ENCODE measurements at regions not wholly inside any gene's neighbourhood (a gene's known extent, or its start where the extent isn't known, plus 50 kb on each side); places are given as distances from the start of the nearest gene placed in this dataset.

- Histone ChIP-seq H3K9me1 (ENCODE audit: control insufficient read depth, extremely low read depth, insufficient read depth, low read length) (no peaks in the 10 kb centered on the region), H2AFZ (ENCODE audit: control insufficient read depth, low read length) (no peak overlapping the region)
Observed at GRCh38 chr9:134260801-134261200, 65.5 kb upstream of the RXRA start.

GRCh38 chr9:134262035-134262434 is 64.2 kb upstream of the RXRA start:
- Histone ChIP-seq H3K27ac (ENCODE audit: control insufficient read depth, insufficient read depth, low read length) (no peak overlapping the region), H3K27me3 (ENCODE audit: control insufficient read depth, extremely low read depth, insufficient read depth, low read length) (peaks cover 11% of the 10 kb centered on the region), H3K79me2 (ENCODE audit: control insufficient read depth, insufficient read depth, low read length) (no peaks in the 10 kb centered on the region), H3K36me3 (ENCODE audit: control insufficient read depth in 2 of 2, extremely low read depth in 1 of 2, insufficient read depth in 2 of 2, low read length in 2 of 2) (no peaks in the 10 kb centered on the region), H2AFZ (ENCODE audit: control insufficient read depth, low read length) (no peak overlapping the region), H3K9me1 (ENCODE audit: control insufficient read depth, extremely low read depth, insufficient read depth, low read length) (no peaks in the 10 kb centered on the region), H3K4me1 (ENCODE audit: control insufficient read depth, extremely low read depth, insufficient read depth, low read length) (no peaks in the 10 kb centered on the region), H3K4me3 (ENCODE audit: control insufficient read depth in 2 of 3, extremely low read depth in 1 of 3, insufficient read depth in 2 of 3, low read depth in 1 of 3, low read length in 3 of 3) (no peak overlapping the region), H3K4me2 (ENCODE audit: control insufficient read depth, extremely low read depth, insufficient read depth, low read depth, low read length) (no peak overlapping the region), H4K20me1 (ENCODE audit: control insufficient read depth, extremely low read depth, insufficient read depth, low read length) (no peaks in the 10 kb centered on the region), H3K9me3 (ENCODE audit: control insufficient read depth, low read depth, low read length) (no peaks in the 10 kb centered on the region), H3K9ac (ENCODE audit: control insufficient read depth, extremely low read depth, insufficient read depth, low read length) (no peak overlapping the region)
- no peak for DNase-seq (ENCODE audit: low read depth, low spot score)
- no peak for FAIRE-seq
- dilution Hi-C loops (cut with MboI; ENCODE audit: extremely low pct_ligation_motif_present, low sequenced_read_pairs): no loop called here
- TF ChIP-seq CTCF (optimal IDR thresholded peaks at IDR 0.05 in 1 of 3, IDR thresholded peaks at IDR 0.05 in 1 of 3, conservative IDR thresholded peaks at IDR 0.05 in 1 of 3; ENCODE audit: extremely low read depth in 1 of 3, insufficient read depth in 2 of 3, low read length in 3 of 3): no peak
- no peak for TF ChIP-seq EZH2 (IDR thresholded peaks at IDR 0.05; ENCODE audit: low read length)

More at GRCh38 chr9:134260801-134261200, 65.5 kb upstream of the RXRA start:
- no peak for DNase-seq (ENCODE audit: low read depth, low spot score)
- no peak overlapping the region for H3K4me2 ChIP-seq (ENCODE audit: control insufficient read depth, extremely low read depth, insufficient read depth, low read depth, low read length)
- no peak overlapping the region for H3K4me3 ChIP-seq (ENCODE audit: control insufficient read depth in 2 of 3, extremely low read depth in 1 of 3, insufficient read depth in 2 of 3, low read depth in 1 of 3, low read length in 3 of 3)
- H4K20me1 ChIP-seq (ENCODE audit: control insufficient read depth, extremely low read depth, insufficient read depth, low read length): no peaks in the 10 kb centered on the region
- no peaks in the 10 kb centered on the region for H3K79me2 ChIP-seq (ENCODE audit: control insufficient read depth, insufficient read depth, low read length)
- H3K9ac ChIP-seq (ENCODE audit: control insufficient read depth, extremely low read depth, insufficient read depth, low read length): no peak overlapping the region
- no peaks in the 10 kb centered on the region for H3K36me3 ChIP-seq (ENCODE audit: control insufficient read depth in 2 of 2, extremely low read depth in 1 of 2, insufficient read depth in 2 of 2, low read length in 2 of 2)
- no peak overlapping the region for H3K27ac ChIP-seq (ENCODE audit: control insufficient read depth, insufficient read depth, low read length)
- no peaks in the 10 kb centered on the region for H3K9me3 ChIP-seq (ENCODE audit: control insufficient read depth, low read depth, low read length)
- no peak for FAIRE-seq
- dilution Hi-C loops (cut with MboI; ENCODE audit: extremely low pct_ligation_motif_present, low sequenced_read_pairs): no loop called here
- TF ChIP-seq EZH2 (IDR thresholded peaks at IDR 0.05; ENCODE audit: low read length) (no peak), CTCF (optimal IDR thresholded peaks at IDR 0.05 in 1 of 3, IDR thresholded peaks at IDR 0.05 in 1 of 3, conservative IDR thresholded peaks at IDR 0.05 in 1 of 3; ENCODE audit: extremely low read depth in 1 of 3, insufficient read depth in 2 of 3, low read length in 3 of 3) (no peak)
- H3K27me3 ChIP-seq (ENCODE audit: control insufficient read depth, extremely low read depth, insufficient read depth, low read length): peaks cover 11% of the 10 kb centered on the region
- H3K4me1 ChIP-seq (ENCODE audit: control insufficient read depth, extremely low read depth, insufficient read depth, low read length): no peaks in the 10 kb centered on the region

Data from keratinocyte (primary cell).